ENCODE measurements at regions not wholly inside any gene's neighbourhood (a gene's known extent, or its start where the extent isn't known, plus 50 kb on each side); places are given as distances from the start of the nearest gene placed in this dataset.

- DNase-seq (ENCODE audit: low read depth), result no peak
Observed at GRCh38 chr17:79396696-79397095, 214.2 kb downstream of the RBFOX3 start.

DNA sequence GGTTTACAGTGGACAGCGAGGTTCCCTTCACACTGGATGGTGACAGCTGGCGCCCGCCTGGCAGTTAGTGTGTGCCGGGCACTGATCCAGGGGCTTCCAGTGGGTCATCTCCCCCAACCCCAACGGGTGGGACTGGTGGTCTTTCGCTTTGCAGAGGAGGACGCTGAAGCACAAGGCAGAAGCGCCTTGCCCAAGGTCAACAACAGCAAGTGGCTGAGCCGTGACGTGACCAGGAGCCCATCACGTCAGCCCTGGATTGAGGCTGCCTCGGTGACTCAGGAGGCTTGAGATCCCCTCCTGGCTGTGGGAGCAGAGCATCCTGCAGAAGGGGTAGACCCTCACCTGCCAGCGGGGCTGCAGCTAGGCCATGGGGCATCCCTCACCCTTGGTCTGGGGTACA, 215.3 kb downstream of the RBFOX3 start:
- DNase-seq (ENCODE audit: low read depth), result no peak

GRCh38 chr17:79395066-79395465, 215.8 kb downstream of the RBFOX3 start:
- no peak for DNase-seq (ENCODE audit: low read depth)

DNA sequence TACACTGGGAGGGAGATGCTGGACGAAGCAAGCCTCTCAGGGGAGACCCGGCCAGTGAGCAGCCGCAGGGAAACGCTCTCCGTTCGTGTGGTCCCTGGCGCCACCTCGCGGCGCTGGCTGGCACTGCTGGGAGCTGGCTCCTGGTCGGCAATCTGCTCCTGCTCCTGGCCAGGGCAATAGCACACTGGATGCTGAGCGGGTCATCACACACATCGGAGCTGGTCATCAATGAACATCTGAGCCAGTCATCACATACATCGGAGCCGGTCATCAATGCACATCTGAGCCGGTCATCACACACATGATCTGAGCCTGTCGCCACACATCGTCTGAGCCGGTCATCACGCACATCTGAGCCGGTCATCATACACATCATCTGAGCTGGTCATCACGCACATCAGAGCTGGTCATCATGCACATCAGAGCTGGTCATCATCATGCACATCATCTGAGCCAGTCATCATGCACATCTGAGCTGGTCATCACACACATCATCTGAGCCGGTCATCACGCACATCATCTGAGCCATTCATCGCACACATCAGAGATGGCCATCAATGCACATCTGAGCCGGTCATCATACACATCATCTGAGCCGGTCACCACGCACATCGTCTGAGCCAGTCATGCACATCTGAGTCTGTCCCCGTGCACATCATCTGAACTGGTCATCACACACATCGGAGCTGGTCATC, 217.3 kb downstream of the RBFOX3 start:
- DNase-seq (ENCODE audit: low read depth), result peak; percentile 55

DNA sequence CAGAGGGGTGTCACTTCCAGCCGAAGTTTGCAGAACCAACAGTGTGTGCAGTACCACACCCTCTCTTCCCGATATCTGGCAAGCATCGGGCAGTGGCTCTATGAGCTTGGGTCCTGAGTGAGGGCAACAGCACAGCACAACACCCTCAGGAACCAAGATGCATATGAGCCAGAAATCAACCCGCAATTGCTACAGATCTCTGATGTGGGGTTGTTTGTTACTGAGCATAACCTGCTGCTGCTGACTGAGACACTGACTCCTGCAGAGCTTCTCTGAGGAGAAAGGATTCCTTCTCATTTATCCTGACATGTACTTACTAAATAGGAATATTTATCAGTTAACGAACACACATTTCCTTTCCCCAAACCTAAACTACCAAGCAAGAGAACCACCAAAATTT, 218.3 kb downstream of the RBFOX3 start:
- no peak for DNase-seq (ENCODE audit: low read depth)

GRCh38 chr17:79391376-79392233, 219.2 kb downstream of the RBFOX3 start:
- DNase-seq (ENCODE audit: low read depth), result peak; percentile 61

- DNase-seq (ENCODE audit: low read depth), result no peak
Observed at GRCh38 chr17:79389896-79390295, 221.0 kb downstream of the RBFOX3 start.

DNA sequence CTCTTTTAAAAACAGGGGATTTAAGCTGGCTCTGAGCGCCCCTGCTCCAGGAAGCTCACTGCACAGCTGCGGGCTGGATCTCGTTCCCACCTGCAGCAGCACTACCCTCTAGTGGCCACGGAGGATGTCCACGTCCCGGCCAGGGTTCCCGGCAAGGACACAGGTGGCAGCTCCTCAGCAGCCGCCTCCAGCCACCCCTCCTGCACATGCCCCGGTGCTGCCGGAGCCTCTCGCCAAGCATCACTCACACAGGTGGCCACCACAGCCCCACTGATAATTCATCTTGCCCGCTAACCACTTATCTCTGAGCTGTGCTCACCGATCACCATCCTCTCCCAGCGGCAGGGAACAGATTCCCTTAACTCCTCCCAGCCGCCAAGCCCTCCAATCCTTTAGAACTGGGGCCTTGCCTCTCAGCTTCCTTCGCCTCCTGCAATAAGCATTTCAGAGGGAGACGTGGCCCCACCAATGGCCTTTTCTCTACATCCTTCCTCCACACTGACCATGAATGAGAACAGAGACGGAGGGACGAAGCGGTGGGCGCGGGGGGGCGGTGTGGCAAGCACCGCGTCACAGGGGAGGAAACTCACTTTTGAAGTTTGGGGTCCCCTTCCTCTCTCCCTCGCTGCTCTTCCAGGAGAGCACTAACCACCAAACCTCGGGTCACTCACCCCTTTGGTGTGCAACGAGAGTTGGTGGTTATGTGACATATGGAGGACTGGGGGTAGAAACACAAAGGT, 222.1 kb downstream of the RBFOX3 start:
- peak; percentile 57 for DNase-seq (ENCODE audit: low read depth)

GRCh38 chr17:79387783-79388182, 223.1 kb downstream of the RBFOX3 start:
- DNase-seq (ENCODE audit: low read depth), result no peak

DNA sequence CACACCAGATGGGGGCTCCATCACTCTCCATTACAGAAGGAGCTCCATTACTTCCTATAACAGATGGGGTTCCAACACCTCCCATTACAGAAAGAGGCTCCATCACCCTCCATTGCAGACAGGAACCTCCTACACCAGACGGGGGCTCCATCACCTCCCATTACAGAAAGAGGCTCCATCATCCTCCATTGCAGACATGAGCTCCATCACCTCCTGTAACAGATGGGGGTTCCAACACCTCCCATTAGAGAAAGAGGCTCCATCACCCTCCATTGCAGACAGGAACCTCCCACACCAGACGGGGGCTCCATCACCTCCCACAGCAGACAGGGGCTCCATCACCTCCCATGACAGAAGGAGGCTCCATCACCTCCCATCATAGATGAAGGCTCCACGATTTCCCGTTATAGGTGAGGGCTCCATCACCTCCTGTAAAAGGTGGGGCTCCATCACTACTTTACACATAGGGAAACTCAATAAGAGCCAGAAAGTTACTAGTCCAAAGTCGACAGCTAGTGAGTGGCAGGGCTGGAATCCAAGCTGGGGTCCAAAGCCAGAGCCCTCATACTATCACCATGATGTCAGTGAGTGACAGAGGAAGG, 224.8 kb downstream of the RBFOX3 start:
- DNase-seq (ENCODE audit: low read depth), result no peak

- no peak for DNase-seq (ENCODE audit: low read depth)
Observed at GRCh38 chr17:79382313-79382712, 228.5 kb downstream of the RBFOX3 start.

GRCh38 chr17:79379700-79380445, 231.0 kb downstream of the RBFOX3 start:
- DNase-seq (ENCODE audit: low read depth), result no peak

GRCh38 chr17:79377230-79377786, 233.5 kb downstream of the RBFOX3 start:
- no peak for DNase-seq (ENCODE audit: low read depth)

DNA sequence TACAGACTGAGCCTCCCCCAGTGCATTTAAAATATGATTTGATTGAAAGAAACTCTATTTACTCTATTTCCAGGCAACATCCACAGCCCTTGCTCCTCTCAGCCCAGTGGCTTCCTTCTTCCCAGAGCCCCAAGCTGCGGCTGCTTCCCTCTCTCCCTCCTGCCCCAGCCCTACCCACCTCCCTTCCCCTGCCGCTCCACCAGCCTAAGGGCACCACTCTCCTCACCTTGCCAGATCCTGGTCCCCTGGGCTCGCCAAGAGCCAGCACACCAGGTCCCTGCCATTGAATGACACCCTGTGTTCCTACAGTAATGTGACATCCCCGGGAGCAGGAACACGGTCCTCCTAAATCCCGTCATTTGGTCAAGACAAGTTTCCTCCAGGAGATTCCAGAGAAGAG, 236.0 kb downstream of the RBFOX3 start:
- no peak for DNase-seq (ENCODE audit: low read depth)

DNA sequence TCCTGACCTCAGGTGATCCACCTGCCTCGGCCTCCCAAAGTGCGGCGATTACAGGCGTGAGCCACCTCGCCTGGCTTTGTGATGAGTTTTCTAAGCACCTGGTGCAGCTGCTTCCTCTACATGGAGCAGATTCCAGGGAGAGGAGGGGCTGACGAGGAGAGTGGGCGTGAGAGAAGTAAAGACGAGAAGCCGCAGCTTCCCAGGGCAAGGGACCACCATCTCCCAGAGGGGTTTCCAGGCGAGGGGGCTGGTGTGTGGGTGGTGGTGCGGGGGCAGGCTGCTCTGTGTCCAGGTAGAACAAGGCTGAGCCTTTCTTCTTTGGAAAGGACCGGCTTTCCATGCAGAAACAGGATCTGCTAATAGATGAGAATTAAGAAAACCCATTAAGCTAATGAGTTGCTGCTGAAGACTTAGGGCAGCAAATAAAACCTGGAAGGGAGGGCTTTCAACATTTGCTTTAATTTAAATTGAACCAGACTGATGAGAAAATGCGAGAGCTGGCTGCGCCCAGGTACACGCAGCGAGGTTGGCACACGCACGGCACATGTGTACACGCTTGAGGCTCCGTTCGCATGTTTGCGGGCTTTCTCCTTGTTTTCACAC, 236.7 kb downstream of the RBFOX3 start:
- DNase-seq (ENCODE audit: low read depth), result no peak

DNA sequence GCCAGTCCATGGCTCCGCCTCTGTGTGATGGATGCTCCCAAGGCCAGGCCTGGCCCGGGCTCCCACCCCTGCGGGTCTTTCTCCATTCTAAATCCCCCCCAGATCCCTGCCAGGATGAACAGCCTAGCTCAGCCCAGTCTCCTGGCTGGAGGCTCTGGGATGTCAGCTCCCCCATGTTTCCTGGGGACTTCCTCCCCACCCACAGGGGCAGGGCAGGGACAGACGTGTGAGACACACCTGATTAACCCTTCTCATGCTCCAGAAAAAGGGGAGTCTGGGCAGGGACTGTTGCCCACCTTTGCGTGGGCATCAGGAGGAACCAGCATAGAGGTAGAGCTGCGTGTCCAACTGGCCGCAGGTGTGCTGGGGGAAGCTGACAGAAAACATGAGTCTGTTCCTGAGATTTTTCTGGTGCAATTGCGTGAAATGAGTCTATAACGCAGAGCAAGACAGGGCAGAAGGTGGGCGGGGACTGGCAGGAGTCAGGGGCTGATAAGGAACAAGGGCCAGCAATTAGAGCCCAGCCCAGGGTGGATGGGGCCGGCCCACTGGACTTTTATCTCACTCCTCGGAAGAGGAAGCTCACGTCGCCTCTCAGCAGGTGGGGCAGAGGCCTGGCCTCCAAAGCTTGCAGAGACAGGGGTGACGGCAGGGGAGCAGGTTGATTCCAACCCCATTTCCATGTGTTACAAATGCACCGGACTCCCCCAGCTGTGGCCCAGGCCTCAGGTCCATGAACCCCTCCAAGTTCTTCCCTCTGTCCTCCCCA, 238.2 kb downstream of the RBFOX3 start:
- no peak for DNase-seq (ENCODE audit: low read depth)

GRCh38 chr17:79371984-79372383, 238.9 kb downstream of the RBFOX3 start:
- no peak for DNase-seq (ENCODE audit: low read depth)

DNA sequence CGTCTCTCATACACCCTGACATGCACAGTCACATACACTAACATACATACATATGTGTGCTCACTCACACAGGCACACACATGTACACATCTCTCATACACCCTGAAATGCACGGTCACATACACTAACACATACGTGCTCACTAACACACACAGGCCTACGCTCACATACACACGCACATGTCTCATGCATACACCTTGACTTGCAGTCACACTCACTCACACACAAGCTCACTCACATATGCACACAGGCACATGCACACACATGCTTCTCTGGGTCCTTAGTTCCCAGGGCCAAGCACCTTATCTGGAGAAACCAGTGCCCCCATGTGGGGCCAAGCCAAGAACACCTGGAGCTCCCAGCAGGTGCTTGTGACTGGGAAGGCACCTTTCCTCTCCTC, 240.3 kb downstream of the RBFOX3 start:
- no peak for DNase-seq (ENCODE audit: low read depth)

DNA sequence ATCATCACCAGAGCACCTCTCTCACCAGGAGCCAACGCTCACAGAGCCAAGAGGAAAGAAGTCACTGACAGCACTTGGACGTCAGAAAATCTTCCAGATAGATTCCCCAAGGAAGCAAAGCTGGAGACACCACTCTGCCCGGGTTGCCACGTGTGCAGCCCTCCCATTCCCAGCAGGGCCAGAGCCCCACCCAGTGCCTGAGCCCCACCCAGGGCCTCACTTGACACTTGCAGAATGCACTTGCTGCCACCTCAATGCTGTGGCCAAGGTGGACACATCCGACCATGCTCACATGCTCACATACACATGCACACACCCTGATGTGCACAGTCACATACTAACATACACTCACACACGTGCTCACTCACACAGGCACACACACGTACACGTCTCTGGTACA, 240.7 kb downstream of the RBFOX3 start:
- DNase-seq (ENCODE audit: low read depth), result no peak

DNA sequence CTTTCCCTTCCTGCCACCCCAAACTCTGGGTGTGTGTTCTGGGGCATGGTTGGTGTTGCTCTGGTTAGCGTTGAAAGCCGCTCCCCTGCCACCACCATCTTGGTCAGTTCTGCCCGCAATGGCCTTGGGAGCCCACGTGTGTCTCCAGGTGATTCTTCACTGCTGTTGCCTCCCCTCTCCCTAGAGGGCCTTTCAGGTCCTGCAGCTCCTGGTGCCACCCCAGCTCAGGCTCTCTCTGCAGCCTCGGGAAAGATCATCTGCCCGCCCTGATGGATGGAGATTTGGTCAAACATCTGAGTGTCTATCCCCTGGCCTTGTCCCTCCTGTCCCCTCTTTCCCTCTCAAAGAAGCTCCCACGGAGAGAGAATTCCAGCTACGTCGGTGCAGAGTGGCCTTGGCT, 241.3 kb downstream of the RBFOX3 start:
- DNase-seq (ENCODE audit: low read depth), result no peak
